GM18868 (cell line): ENCODE measurements at regions not wholly inside any gene's neighbourhood (a gene's known extent, or its start where the extent isn't known, plus 50 kb on each side); places are given as distances from the start of the nearest gene placed in this dataset.
"Not testable (repeated sequence)": the region's sequence is repeated elsewhere in the genome, so short reads cannot be mapped to it uniquely, and the experiment has no call there.

ENCODE experiments used
- ATAC-seq: cut with Tn5 transposase; IDR thresholded peaks from one replicate; pipeline ENCODE4 v1.9.1; 2021; ENCODE audit warnings: mild to moderate bottlenecking, moderate library complexity; ENCODE audit not compliant: unreplicated experiment

DNA sequence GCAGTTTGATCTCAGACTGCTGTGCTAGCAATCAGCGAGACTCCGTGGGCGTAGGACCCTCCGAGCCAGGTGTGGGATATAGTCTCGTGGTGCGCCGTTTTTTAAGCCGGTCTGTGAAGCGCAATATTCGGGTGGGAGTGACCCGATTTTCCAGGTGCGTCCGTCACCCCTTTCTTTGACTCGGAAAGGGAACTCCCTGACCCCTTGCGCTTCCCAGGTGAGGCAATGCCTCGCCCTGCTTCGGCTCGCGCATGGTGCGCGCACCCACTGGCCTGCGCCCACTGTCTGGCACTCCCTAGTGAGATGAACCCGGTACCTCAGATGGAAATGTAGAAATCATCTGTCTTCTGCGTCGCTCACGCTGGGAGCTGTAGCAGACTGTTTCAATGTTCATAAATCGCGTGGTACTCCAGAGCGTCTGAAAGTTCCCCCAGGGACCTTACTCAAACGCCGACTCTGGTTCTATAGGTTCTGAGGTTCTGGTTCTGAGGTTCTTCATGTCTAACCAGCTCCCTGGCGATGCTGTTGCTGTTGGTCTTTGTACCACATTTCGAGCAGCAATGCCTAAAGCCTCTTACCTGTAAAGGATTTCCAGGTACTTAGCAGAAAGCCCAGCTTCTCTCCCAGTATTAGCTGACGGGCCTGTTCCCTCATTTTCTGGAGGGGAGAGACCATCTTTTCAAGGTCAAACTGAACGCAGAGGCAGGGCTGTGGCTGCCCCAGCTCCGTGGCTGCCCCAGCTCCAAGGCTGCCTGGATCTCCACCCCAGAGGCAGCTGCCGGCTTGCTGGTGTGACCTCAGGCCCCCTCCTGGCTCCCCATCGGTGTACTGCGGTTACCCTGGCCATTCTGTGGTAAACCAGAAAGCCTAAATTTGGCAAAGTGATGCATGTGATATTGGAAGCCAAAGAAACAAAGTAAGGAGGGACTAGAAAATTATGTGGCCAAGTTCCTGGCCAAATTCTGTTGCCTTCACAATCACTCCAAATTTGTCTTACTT, 207.9 kb downstream of the RAB11FIP2 start:
- not testable (repeated sequence) for ATAC-seq

DNA sequence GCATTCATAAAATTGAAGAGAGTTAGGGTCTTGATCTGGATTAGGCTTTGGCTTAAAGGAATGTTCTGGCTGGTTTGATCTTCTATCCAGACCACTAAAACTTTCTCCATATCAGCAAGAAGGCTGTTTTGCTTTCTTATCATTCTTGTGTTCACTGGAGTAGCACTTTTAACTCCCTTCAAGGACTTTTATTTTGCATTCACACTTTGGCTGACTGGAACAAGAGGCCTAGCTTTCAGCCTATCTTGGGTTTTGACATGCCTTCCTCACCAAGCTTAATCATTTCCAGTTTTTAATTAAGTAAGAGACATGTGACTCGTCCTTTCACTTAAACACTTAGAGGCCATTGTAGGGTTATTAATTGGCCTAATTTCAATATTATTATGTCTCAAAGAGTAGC, 190.3 kb downstream of the RAB11FIP2 start:
- not testable (repeated sequence) for ATAC-seq

DNA sequence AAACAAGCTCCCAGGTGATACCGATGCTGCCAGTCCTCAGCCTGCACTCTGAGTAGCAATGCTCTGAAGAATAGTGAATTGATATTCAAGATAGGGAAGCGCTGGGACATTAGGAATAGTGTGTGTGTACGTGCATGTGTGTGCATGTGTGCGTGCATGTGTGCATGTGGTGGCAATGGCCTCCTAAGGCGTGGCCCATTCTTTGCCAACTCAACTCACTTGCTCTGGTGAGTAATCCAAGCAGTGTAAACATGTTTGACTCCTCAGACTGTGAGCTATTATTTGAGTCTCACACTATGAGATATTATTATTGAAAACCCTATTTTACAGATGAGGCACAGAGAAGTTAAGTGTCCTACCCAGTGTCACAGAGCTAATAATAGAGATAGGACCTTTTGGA, 186.6 kb downstream of the RAB11FIP2 start:
- ATAC-seq = no peak

DNA sequence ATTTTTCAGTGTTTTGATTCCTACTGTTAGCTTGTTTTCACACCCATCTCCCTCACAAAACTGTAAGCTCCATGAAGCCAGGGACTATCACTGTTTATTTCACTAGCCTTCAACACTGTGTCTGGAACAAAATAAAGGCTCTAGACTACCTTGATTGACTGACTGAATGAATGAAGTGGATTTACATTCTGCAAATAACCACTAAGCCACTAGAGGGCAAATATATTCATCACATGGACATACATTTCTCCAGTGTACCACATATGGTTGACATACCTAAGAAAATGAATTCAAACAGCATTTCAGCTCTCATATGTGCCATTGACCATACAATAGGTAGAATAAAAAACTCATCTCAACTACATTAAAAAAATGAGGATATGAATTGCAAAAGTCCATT, 185.9 kb downstream of the RAB11FIP2 start:
- peak; percentile 66 for ATAC-seq

DNA sequence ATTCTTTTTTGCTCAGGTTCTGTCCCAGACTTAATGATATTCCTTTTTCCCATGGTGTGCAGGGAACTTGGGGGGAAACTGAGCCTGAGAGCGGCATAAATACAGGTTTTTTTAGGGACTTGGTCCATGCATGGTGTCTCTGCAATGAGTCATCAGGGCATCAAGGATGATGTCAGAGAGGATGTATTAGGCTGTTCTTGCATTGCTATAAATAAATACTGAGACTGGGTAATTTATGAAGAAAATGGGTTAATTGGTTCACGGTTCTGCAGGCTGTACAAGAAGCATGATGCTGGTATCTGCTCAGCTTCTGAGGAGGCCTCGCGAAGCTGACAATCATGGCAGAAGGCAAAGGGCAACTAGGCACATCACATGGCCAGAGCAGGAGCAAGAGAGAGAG, 185.4 kb downstream of the RAB11FIP2 start:
- ATAC-seq = no peak

DNA sequence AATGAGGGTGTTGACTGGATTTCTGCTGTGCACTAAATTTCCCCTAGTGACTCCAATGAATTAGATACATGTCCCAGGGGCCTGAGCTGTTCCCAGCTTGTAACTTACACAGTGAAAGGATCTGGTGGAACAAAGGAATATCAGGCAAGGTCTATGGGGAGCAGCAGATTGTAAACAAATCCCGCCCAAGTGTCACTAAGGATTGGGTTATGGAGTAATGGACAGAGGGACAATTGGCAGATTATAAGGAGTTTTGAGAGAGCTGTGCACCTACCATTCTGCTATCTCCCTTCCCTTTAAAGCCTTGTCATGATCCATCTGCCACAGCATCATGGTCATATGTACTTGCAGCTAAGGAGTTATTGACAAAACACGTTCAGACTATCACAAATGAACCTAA, 183.0 kb downstream of the RAB11FIP2 start:
- no peak for ATAC-seq

DNA sequence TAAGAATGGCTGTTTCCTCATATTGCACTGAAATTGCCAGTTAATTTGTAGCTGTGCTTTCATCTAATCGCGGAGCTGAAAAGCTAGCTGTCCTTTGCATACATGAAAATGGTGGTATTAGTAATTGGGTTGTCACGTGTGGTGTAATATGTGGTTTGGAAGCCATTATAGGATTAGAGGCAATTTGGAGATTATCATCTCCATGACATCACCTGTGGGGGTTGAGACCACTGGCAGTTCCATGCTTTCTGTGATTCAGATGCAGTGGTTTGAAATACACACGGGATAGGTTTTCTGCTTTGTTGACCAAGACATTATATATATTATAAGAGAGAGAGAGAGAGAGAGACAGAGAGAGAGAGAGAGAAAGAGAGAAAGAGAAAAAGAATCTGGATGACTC, 180.8 kb downstream of the RAB11FIP2 start:
- ATAC-seq = no peak

DNA sequence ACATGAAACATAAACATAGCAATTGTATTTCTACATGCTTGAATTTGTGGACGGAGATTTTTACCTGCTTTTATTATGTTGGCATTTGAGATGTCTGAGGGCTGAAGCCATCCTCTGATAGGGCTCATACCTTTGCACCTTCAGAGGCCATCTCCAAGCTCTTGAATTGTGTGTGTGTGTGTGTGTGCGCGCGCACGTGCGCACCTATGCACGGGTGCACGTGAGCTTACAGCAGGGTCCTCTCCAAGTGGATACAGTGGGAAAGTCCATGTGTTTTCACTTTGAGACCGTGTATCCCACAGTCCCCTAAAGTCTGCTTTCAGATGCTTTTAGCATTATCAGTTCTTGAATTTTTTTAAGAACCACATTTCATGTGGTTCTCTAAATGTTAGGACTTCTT, 178.6 kb downstream of the RAB11FIP2 start:
- ATAC-seq = no peak

DNA sequence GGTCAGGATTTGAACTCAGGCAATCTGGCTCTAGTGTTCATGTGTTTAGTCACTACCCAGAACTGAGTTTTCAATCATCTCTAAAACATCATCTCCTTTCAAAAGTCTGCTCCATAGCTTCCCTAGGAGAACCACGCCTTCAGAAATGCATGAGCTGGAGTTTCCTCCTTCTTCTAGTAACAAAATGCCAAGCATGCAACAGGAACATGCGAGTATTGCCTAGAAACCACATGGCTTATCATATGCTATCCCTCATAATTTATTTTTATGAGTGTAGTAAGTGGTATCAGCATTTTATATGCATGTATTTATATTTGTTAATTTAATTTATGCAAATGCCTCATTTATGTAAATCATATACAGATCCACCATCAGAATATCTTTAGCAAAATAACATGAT, 170.9 kb downstream of the RAB11FIP2 start:
- no peak for ATAC-seq

DNA sequence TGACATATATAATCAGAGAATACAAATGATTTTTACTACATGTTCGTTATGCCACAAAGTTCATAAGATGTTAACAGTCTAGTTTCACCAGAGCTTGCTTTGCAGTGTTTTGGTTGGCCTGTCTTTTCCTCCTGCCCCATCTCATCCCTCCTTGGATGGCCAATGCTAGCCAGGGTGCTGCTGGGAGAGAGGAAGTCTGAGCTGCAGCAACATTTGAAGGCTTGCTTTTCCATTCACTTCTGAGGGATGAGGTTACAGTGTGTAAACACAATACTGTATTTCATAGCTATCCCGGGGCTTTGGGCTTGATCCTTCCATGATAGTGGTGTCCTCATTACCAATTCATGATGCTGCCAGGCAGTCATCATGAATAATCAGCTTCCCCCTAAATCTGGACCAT, 170.5 kb downstream of the RAB11FIP2 start:
- no peak for ATAC-seq

DNA sequence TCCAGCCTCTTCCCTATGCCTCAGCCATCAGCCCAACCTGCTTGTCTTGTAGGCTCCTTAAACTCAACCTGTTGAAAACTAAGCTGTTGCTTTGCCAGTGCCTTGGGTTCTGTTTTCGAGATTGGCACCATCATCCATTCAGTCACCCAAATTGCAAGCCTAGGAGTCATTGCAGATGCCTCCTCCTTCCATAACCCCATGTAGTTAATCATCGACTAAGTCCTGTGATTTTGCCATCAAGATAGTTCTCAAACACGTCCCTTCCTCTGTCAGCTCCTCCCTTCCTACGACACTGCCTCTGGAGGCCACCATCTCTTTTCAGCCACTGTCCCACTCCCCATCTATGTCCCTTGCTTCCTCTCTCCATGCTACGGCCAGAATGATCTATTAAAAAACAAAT, 168.1 kb downstream of the RAB11FIP2 start:
- no peak for ATAC-seq

DNA sequence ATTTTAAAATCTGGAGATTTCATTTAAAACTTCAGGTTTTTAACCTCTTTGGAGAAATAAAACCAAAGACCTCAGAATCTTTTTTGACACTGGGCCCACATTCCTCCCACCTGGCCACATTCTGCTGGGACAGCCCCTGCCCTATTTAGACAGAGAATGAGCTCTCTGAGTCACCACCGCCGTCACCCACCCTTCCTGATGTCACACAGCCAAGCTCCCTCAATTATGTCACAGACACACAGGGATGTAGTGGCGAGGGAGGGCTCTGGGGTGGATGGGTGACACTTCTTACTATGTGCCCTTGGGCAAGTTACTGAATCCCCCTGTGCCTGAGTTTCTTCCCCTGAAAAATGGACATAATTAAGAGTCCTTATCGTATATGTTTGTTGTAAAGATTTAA, 162.6 kb downstream of the RAB11FIP2 start:
- no peak for ATAC-seq

DNA sequence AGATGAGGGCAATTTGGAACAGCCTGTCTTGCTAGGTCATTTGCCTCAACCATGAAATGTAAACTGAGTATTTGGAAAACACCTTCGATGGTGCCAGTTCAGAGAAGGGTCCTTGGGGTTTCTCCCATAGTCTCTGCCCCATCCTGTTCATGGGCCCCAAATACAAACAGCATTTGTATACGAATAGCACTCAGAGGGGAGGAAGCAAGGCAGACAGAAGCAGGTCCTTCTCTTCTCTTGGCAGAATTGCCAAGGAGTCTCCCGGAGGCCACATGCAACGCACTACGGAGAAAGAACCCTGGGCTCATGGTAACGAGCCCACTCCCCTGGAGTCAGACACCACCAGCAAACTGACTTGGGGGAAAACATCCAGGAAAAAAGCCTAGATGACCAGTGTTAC, 162.1 kb downstream of the RAB11FIP2 start:
- no peak for ATAC-seq

DNA sequence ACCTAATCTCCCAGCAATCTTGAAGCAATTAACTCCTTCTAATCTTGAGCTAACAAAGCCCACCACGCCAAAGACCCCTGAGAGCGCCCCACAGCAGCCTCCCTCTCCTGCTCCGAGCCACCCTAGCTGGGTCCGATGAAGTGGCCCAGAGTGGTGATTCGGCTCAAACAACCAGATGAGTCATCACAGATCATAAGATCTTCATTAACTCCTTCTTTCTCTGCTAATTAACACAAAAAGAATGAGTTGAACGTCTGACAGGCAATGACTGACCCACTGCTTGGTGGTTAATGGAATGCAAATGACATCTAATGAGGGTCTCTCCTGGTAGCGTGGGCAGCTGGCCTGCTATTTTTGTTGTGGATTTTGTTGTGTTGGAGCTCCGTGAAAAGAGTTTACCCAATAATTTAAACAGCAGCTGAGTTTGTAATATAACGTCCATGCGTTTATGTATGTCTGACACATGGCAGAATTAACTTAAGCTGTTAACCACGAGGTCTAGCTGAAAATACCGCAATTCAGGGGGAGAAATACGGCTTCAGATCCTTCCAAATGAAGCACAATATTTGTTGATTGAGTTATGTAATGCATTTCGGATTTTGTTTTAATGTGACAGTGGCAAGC, 161.4 kb downstream of the RAB11FIP2 start:
- no peak for ATAC-seq

DNA sequence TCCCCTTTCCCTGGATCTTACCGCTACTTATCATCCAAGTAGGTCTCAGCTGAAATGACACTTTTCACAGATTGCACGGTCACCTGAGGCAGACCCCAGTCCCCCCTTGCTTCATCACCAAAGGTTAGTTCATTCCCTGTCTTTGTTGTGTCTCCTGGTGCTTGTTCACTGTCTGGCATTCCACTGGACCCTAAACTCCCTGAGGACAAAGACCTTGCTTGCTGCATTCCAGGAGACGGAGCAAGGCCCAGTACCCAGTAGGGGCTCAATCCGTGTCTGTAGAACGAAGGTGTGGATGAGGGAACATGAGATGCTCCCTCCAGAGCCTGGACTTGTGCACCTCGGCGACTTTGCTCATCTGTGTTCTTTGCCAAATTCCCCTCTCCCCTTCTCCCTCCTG, 160.0 kb downstream of the RAB11FIP2 start:
- ATAC-seq = no peak

DNA sequence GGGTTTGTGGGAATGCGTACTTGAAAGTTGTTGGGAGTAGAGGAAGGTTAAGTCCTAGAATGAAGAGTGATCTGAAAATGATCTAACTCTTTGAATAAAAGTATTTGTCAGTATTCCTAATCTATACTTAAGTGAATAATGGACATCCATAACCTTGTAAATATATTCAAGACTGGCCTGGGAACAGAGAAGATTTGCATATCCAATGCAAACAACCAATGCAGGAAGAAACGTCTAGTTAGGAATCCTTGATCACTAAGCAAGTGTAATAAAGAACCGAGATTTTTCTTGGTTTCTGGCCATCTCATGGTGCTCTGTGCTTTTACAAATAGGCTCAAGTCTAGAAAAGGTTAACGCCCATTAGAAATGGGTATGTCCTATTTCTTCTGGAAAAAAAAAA, 157.1 kb downstream of the RAB11FIP2 start:
- ATAC-seq = no peak

DNA sequence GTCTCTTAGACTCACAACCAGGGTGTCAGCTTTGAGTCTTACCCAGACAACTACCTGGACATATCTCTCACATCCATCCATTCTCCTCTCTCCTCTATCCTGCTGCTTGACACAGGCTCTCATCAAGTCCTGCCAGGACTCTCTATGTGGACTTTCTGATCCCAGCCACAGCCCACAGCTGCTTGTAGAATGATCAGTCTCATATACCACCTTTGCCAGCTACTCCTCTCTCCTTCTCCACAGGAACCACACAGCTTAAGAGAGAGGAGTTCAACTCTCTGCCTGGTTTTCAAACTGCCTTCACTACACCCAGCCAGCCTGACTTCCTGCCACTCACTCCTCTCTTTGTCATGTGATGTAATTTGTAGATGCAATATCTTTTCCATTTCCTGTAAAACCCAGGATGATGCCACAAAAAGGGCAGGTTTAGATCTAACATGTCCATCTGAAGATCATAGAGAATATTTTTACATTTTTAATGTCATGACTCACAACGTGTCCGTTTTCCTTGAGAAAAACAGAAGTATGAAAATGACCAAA, 154.0 kb downstream of the RAB11FIP2 start:
- ATAC-seq = no peak

DNA sequence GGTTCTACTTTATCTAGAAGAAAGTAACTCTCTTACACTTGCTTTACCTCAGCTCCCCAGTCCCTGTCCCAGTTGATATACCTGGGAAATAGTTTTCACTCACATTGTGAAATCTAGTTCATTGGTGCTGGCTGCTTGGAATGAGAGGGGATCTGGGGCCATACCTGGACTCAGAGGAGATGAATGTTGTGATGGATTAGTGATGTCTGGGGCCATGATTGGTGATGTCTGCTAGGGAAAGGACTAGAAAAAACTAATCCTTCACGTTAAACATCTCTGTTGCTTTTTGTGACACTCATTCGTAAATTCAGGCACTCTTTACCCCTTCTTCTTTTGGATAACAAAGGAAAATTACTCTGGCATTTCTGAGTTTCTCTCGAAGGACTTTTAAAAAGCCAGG, 152.4 kb downstream of the RAB11FIP2 start:
- no peak for ATAC-seq

DNA sequence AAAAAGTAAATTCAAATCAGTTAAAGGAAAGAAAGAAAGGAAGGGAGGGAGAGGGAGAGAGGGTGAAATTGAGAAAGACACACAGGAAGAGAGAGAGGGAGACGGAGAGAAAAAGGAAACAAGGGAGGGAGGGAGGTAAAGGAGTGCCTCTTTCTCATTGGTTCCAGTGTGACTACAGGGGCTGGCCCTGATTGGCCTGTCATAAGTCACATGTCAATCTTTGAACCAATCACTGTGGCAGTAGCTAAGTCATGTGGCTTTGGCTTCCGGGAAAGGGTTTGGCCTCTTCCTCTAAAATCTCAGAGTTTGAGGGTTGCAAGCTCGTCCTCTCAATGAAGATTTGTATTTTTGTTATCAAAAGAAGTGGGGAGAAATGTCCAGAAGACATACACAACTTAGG, 150.2 kb downstream of the RAB11FIP2 start:
- no peak for ATAC-seq

DNA sequence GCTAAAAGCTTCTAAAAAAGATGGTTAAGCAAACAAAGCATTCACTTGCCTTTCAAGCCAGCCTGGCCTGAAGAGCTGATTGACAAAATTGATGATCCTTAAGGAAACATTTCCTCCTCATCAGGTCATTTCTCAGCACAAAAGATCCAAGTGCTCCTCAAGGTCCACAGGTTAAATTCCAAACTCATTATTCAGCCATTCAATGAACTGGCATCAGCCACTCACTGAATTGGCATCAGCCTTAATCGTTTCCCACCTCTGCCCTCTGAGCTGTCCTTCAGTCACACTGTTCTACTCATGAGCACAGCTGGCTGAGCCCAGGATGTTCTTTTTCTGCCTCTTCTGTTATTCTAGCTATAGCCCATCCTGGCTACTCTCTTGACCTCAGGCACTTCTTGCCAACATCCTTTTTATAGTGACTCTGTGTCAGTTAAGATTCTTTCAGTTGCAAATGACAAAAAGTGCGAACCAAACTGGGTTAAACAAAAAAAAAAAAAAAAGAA, 147.5 kb downstream of the RAB11FIP2 start:
- ATAC-seq = no peak

DNA sequence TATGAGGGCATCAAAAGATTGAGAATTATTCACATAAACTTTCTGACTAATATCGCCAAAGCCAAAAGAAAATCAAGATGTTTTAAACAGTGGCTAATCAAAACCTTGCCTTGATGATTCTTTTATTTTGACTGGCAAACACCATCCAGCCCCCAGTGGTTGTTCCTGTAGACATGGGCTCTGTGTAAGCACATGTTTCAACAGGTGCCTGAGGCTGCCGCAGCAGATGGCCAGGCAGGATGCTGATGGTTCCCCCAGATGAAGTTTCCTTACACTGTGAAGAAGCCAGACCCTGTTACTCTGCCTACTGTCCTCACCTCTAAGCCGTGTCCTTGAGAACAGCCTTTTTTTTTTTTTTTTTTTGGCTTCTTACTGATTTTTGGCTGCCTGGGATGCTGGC, 146.5 kb downstream of the RAB11FIP2 start:
- ATAC-seq = no peak

DNA sequence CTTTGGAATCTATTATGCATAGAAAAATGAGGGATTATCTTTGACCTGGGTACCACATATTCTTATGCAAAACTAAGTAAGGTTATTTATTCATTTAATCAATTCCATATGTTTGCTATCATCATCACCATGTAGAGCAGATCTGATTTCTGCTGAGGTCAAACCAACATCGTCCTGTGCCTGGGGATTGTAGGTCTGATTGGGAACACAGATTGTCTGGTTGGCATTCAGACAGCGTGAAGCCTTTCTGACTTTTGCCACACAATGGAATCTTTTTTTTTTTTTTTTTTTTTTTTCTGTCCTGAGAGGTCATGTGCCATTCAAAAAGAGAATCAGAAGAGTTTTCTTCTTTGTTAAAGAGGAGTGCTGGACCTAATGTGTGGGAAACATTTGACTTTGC, 142.9 kb downstream of the RAB11FIP2 start:
- no peak for ATAC-seq
